NCI-H446 (cell line): ENCODE measurements at regions not wholly inside any gene's neighbourhood (a gene's known extent, or its start where the extent isn't known, plus 50 kb on each side); places are given as distances from the start of the nearest gene placed in this dataset.
A peak's percentile ranks its signal among the peaks of the same experiment; 100 is the strongest.

Source experiments
- DNase-seq, 2 experiments: peaks; one replicate each; lab custom pipeline; 2025; lab: John Stamatoyannopoulos, UW

- DNase-seq: no peak
Observed at GRCh38 chr16:85990861-85991301, 91.9 kb downstream of the IRF8 start.

DNA sequence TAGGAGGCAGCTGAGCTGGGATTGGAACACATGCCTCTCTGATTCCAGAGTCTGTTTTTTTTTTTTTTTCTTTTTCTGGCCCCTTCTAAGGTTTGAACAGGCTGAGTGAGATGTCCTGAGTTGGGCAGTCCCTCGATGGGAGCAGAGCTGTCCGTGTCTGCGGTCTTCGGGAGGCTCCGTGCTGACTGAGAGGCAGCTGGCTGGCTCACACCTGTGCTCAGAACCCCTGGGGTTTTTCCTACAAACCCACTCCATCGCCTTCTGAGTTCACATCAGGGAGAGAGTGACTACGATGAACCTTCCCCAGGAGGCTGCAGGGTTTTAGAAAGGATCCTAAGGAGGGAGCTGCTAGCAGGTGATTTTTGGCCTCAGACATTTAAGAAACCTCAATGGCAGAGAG, 92.5 kb downstream of the IRF8 start:
- no peak for DNase-seq

GRCh38 chr16:85991856-85992255, 92.9 kb downstream of the IRF8 start:
- DNase-seq: no peak

GRCh38 chr16:85992359-85992758, 93.4 kb downstream of the IRF8 start:
- DNase-seq: no peak

GRCh38 chr16:85992779-85993178, 93.8 kb downstream of the IRF8 start:
- DNase-seq: no peak

- DNase-seq: no peak
Observed at GRCh38 chr16:85994492-85995490, 95.8 kb downstream of the IRF8 start.

- no peak for DNase-seq
Observed at GRCh38 chr16:85995541-85996423, 96.8 kb downstream of the IRF8 start.

DNA sequence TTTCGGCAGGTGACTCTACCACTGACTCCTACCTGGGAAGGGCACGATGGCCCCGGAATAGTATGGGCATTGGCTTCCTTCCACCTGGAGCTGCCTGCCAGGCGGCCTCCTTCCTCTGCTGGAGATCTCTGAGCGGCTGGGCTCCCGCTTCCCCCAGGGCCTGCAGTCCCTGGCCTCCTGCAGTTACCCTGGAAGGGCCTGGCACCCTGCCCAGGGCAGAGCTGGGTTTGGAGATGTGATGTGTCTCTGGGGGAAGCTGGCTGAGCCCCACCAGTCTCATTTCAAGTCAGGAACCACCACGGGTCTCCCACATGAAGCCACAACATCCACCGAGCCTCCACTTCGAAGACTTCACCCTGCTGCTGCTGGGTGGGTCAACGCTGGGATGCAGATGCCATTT, 97.9 kb downstream of the IRF8 start:
- no peak for DNase-seq

DNA sequence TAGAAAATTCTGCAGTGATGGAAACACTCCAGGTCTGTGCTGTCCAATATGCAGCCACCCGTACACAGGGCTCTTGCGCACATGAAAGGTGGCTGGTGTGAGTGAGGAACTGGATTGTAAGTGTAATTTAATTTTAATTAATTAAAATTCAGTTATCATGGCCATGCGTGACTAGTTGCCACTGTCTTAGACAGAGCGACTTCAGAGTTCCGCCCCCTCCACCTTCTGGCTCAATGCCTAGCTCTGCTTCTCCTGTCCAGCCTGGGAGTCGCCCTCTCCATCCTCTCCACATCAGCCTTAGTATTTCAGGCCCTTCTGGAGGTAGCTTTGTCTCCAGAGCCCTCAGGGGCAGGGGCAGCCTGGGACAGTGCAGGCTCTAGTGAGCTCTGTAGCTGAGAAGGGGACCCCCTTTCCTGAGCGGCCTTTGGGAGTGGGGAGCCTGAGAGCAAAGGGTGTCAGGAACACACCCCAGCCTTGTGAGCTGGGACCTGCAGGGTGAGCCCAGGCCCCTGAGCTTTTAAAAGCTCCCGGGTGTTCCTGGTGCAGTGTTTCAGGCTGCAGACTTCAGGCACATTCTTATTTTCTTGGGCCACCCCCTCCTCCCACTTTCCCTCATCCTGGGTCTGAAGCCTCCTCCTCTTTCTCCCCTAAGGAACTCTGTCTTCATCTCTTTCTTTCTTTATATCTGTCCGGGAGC, 99.4 kb downstream of the IRF8 start:
- DNase-seq: no peak

GRCh38 chr16:85998868-85999729, 100.1 kb downstream of the IRF8 start:
- no peak for DNase-seq

GRCh38 chr16:85999778-86000177, 100.8 kb downstream of the IRF8 start:
- DNase-seq: no peak

DNA sequence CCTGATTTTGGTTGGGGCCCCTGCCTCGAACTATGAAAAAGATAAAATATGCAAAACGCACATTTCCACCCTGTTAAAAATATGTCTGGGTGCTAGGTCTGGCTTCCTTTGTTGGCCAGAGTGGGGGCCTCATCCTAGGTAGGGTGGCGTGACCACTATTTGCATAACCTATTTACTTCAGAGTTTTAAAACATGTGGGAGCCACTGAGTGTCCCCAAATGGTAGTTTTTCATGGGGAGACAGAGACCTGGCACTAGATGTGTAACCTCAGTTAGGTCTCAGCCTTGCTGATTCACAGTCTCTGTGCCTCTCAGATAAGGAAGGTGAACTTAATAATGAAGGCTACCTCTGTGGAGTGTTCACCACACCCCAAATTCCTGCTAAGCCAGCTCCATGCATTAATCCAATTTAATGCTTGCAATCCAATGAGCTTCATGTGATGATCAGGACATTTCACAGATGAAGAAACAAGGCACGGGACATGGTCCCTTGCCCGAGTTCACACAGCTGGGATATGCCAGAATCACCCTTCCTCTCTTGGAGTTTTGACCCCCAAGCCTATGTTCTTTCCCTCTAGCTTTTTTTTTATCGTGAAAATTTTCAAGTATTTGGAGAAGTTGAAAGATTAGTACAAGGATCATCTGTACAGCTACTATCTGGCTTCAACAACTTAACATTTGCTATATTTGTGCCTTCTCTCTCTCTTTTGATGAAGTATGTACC, 103.4 kb downstream of the IRF8 start:
- no peak for DNase-seq

DNA sequence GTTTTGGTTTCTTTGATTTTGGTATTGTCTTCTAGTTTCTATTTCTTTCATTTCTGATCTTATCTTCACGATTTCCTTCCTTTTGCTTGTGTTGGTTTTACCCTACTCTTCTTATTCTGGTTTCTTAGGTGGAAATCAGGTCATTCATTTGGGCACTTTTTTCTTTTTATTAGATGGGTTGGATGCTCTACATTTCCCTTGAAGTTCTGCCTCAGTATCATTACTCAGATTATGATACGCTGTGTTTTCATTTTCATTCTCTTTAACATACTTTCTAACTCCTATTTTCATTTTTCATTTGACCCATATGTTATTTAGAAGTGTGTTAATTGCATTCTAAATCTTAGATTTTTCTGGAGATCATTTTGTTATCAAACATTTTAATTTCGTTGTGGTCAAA, 108.6 kb downstream of the IRF8 start:
- no peak for DNase-seq

DNA sequence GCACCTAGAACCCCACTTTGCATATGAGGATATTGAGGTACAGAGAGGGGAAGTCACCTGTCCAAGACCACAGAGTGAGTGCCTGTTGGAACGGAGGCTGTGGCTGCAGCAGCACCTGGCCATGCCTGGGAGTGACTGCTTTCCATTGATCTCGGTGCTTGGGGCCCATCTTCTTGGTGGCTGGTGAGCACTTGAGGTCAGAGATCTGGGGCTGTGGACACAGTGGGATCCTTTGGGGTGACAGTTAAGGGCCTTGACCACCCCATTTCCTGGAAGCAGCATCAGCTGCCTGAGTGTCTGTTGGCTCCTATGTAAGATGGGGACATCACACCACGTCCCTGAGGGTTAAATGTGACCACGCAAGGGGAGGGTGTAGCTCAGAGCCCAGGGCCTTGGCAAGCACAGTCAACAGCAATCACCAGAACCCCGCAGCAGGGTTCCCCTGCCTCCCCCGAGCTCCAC, 111.7 kb downstream of the IRF8 start:
- no peak for DNase-seq

DNA sequence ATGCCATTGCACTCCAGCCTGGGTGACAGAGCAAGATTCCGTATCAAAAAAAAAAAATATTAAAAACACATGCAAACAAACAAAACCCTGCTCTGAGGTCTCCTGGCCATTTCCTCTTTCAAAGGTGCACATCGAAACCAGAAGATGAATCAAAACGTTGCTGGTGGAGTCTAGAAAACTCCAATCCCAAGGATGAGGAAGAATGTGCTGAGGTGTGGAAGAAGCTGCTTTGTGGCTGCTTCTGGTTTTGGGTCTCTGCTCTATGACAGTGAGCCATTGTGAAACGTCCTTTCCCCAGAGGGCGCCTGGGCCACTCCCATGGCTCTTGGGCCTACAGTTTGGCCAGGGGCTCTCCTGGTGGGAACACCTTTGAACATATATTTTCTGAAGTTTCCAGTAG, 112.6 kb downstream of the IRF8 start:
- no peak for DNase-seq

GRCh38 chr16:86012221-86012620, 113.3 kb downstream of the IRF8 start:
- DNase-seq: no peak

- DNase-seq: no peak
Observed at GRCh38 chr16:86013867-86014266, 114.9 kb downstream of the IRF8 start.

GRCh38 chr16:86015606-86016005, 116.6 kb downstream of the IRF8 start:
- DNase-seq: no peak

DNA sequence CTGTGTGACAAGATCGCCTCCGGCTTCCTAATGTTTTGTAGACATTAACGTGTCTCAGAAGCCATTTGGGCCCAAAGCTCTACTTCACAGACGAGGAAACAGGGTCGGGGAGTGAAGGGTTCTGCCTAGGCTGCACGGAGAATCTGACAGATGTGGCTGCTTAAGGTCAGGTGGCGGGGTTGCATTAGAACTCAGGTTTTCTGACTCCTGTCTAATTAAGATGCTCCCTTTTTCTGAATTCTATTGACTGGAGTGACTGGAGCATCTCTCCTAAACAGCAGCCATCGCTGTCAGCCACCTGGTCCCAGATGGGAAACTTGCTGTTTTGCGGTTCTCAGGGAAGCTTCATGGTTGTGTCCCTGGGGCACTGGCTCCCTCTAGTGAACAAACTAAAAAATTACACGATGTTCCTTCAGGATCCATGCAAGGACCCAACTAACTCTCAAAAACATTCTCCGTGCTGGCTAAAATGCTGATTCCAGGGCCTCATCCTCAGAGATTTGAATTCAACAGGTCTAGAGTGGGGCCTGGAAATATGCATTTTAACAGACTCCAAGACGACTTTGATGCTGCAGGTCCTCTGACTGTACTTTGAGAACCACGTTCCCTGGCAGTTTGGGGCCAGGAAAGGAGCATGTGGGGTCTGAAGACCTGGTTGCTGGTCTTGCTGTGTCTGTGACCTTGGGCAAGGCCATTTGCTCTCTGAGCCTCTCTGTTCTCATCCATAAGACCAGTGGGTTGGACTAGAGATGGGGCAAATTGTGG, 117.4 kb downstream of the IRF8 start:
- DNase-seq: peak in 1 of 2 experiments; percentile 34

GRCh38 chr16:86018071-86018470, 119.1 kb downstream of the IRF8 start:
- no peak for DNase-seq
